Trophoblast cell (in vitro differentiated cells and primary cell): ENCODE measurements at regions not wholly inside any gene's neighbourhood (a gene's known extent, or its start where the extent isn't known, plus 50 kb on each side); places are given as distances from the start of the nearest gene placed in this dataset.

ENCODE experiments used
- DNase-seq, 2 donors: peaks; one replicate each; pipeline ENCODE4 v3.0.0-alpha.2; 2016
- H2AFZ ChIP-seq: 2 replicates; pipeline ENCODE4 v1.6.1; 2013; ENCODE audit warnings: low read length, moderate library complexity, mild to moderate bottlenecking; ENCODE audit not compliant: insufficient read depth, poor library complexity
- H2AK5ac ChIP-seq: 2 replicates; pipeline ENCODE4 v1.6.1; 2013; ENCODE audit warnings: mild to moderate bottlenecking, low read length
- H2BK120ac ChIP-seq: 2 replicates; pipeline ENCODE4 v1.6.1; 2013; ENCODE audit warnings: low read length, mild to moderate bottlenecking, moderate library complexity; ENCODE audit not compliant: insufficient read depth, poor library complexity
- H2BK12ac ChIP-seq: 2 replicates; pipeline ENCODE4 v1.6.1; 2013; ENCODE audit warnings: mild to moderate bottlenecking, low read length, moderate library complexity
- H2BK5ac ChIP-seq: 2 replicates; pipeline ENCODE4 v1.6.1; 2013; ENCODE audit warnings: low read length, low read depth, moderate library complexity, mild to moderate bottlenecking; ENCODE audit not compliant: poor library complexity
- H3K14ac ChIP-seq: 2 replicates; pipeline ENCODE4 v1.6.1; 2013; ENCODE audit warnings: mild to moderate bottlenecking, low read length
- H3K18ac ChIP-seq: 2 replicates; pipeline ENCODE4 v1.6.1; 2013; ENCODE audit warnings: mild to moderate bottlenecking, low read length
- H3K23ac ChIP-seq: 2 replicates; pipeline ENCODE4 v1.6.1; 2013; ENCODE audit warnings: low read length
- H3K27ac ChIP-seq: 2 replicates; pipeline ENCODE4 v1.5.1; 2013; ENCODE audit warnings: low read depth, mild to moderate bottlenecking, inconsistent platforms, low read length, moderate library complexity
- H3K27me3 ChIP-seq: 2 replicates; pipeline ENCODE4 v1.6.1; 2013; ENCODE audit warnings: inconsistent platforms, mild to moderate bottlenecking, low read length, moderate library complexity; ENCODE audit not compliant: insufficient read depth
- H3K36me3 ChIP-seq, 2 experiments: 1 replicate in 1 of 2; 2 replicates in 1 of 2; pipeline ENCODE4 v1.6.1; 2013; ENCODE audit warnings: low read length in 2 of 2, mild to moderate bottlenecking in 2 of 2, moderate library complexity in 1 of 2; ENCODE audit not compliant: insufficient read depth in 2 of 2, control insufficient read depth in 1 of 2
- H3K4ac ChIP-seq: 2 replicates; pipeline ENCODE4 v1.6.1; 2013; ENCODE audit warnings: low read depth, mild to moderate bottlenecking, low read length, moderate library complexity
- H3K4me1 ChIP-seq, 2 experiments: 1 replicate in 1 of 2; 2 replicates in 1 of 2; pipeline ENCODE4 v1.6.1; 2013; ENCODE audit warnings: low read length in 2 of 2, mild to moderate bottlenecking in 2 of 2, moderate library complexity in 1 of 2; ENCODE audit not compliant: insufficient read depth in 2 of 2, control insufficient read depth in 1 of 2
- H3K4me2 ChIP-seq: 2 replicates; pipeline ENCODE4 v1.6.1; 2013; ENCODE audit warnings: inconsistent platforms, mild to moderate bottlenecking, low read length, moderate library complexity
- H3K4me3 ChIP-seq: 2 replicates; pipeline ENCODE4 v1.5.1; 2013; ENCODE audit warnings: mild to moderate bottlenecking, low read depth, low read length, inconsistent platforms
- H3K79me1 ChIP-seq: one replicate; pipeline ENCODE4 v1.6.1; 2013; ENCODE audit warnings: low read length
- H3K79me2 ChIP-seq: 2 replicates; pipeline ENCODE4 v1.6.1; 2013; ENCODE audit warnings: low read length, mild to moderate bottlenecking; ENCODE audit not compliant: control insufficient read depth, insufficient read depth, poor library complexity
- H3K9ac ChIP-seq: 2 replicates; pipeline ENCODE4 v1.6.1; 2013; ENCODE audit warnings: mild to moderate bottlenecking, low read length
- H3K9me3 ChIP-seq: 2 replicates; pipeline ENCODE4 v1.6.1; 2013; ENCODE audit warnings: low read depth, mild to moderate bottlenecking, control low read depth, inconsistent platforms, low read length; ENCODE audit not compliant: insufficient read depth
- H4K12ac ChIP-seq: 2 replicates; pipeline ENCODE4 v1.6.1; 2013; ENCODE audit warnings: low read depth, mild to moderate bottlenecking, low read length, moderate library complexity
- H4K8ac ChIP-seq: 2 replicates; pipeline ENCODE4 v1.6.1; 2013; ENCODE audit warnings: low read depth, mild to moderate bottlenecking, low read length, moderate library complexity
- H4K91ac ChIP-seq: one replicate; pipeline ENCODE4 v1.6.1; 2013; ENCODE audit warnings: low read depth, mild to moderate bottlenecking, low read length, moderate library complexity
- WGBS: extraction: QIAGEN DNeasy Blood & Tissue Kit; methylation state at CpG from one replicate; pipeline ENCODE4 v1.1.7; 2013; ENCODE audit warnings: missing lambda C conversion rate; ENCODE audit not compliant: insufficient read length, insufficient coverage; ENCODE audit errors: extremely low coverage; 5-methylcytosine and 5-hydroxymethylcytosine counted together

- H3K79me1 ChIP-seq = peaks cover 1% of the 10 kb centered on the region
- no peak overlapping the region for H3K23ac ChIP-seq
- no peak overlapping the region for H4K12ac ChIP-seq
- no peak overlapping the region for H4K8ac ChIP-seq
- H2AK5ac ChIP-seq = no peak overlapping the region
- no CpG with 5 or more reads among the region's 2 CpGs for WGBS
- H3K4ac ChIP-seq = no peak overlapping the region
- no peak overlapping the region for H4K91ac ChIP-seq
- no peaks in the 10 kb centered on the region for H3K79me2 ChIP-seq
- H3K9me3 ChIP-seq = no peaks in the 10 kb centered on the region
- no peak for DNase-seq
- H3K4me3 ChIP-seq = no peak overlapping the region
- no peaks in the 10 kb centered on the region for H3K36me3 ChIP-seq
- H3K14ac ChIP-seq = no peak overlapping the region
- no peaks in the 10 kb centered on the region for H3K4me1 ChIP-seq
- no peak overlapping the region for H3K9ac ChIP-seq
- no peak overlapping the region for H3K27ac ChIP-seq
- no peak overlapping the region for H3K18ac ChIP-seq
- H3K4me2 ChIP-seq = no peak overlapping the region
- no peak overlapping the region for H2BK5ac ChIP-seq
- no peak overlapping the region for H2BK12ac ChIP-seq
- H2AFZ ChIP-seq = no peak overlapping the region
- no peaks in the 10 kb centered on the region for H3K27me3 ChIP-seq
- H2BK120ac ChIP-seq = no peak overlapping the region
Observed at GRCh38 chr5:58121391-58121790, 338.5 kb downstream of the PLK2 start.

DNA sequence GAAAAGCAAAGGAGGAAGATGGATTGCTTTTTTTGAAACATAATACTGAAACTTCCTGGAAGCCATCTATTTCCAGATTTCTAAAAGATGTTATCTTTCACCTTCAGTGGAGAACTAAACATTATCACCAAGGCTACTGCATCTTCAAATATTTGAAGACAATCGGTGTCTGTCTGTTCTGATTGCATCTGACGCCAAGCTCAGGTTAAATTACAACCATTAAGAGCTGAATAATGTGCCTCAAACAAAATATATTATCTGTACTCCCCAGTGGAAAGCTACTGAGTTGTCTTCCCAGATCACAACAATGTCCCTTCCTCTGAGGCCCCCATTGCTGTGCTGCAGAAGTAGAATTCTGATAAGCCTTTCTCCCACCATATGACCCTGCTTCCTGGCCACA lies 342.3 kb downstream of the PLK2 start:
- no peak overlapping the region for H3K4ac ChIP-seq
- no peak overlapping the region for H2BK120ac ChIP-seq

DNA sequence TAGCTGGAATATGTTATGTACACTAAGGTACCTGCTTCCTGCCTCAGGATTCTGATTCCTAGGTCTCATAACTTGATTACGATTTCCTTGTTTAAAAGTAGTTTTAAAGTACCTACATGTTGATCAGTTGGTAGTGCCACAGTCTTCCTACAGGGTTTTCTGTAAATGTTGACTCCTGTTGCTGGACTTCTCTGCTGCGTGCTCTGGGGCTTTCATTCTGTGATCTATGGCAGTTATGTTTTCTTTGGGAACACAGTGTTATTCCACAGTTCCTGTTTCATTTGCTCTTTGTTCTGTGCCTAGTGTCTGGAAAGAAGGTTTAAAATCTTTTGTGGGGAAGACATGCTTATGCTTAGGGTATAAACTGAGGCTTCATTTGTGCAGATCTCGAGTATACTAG lies 343.5 kb downstream of the PLK2 start:
- Histone ChIP-seq H2BK120ac (no peak overlapping the region), H3K4me2 (no peak overlapping the region), H2BK12ac (no peak overlapping the region), H3K36me3 (no peaks in the 10 kb centered on the region), H3K79me2 (no peaks in the 10 kb centered on the region), H3K9ac (no peak overlapping the region), H3K79me1 (peaks cover 1% of the 10 kb centered on the region), H2AK5ac (no peak overlapping the region), H3K9me3 (no peaks in the 10 kb centered on the region), H3K4me3 (no peak overlapping the region), H2AFZ (no peak overlapping the region), H3K27me3 (no peaks in the 10 kb centered on the region), H4K91ac (no peak overlapping the region), H3K4me1 (no peaks in the 10 kb centered on the region), H3K4ac (no peak overlapping the region), H2BK5ac (no peak overlapping the region), H4K12ac (no peak overlapping the region), H3K14ac (no peak overlapping the region), H3K27ac (no peak overlapping the region), H4K8ac (no peak overlapping the region), H3K18ac (no peak overlapping the region), H3K23ac (no peak overlapping the region)
- WGBS = no CpG with 5 or more reads among the region's 3 CpGs
- DNase-seq = no peak

More for the DNA sequence above, 342.3 kb downstream of the PLK2 start:
- Histone ChIP-seq H3K18ac (no peak overlapping the region), H2AK5ac (no peak overlapping the region), H2BK5ac (no peak overlapping the region), H4K91ac (no peak overlapping the region), H3K9ac (no peak overlapping the region), H3K9me3 (no peaks in the 10 kb centered on the region), H3K4me2 (no peak overlapping the region), H3K79me1 (peaks cover 1% of the 10 kb centered on the region), H3K36me3 (no peaks in the 10 kb centered on the region), H3K4me3 (no peak overlapping the region), H3K27ac (no peak overlapping the region), H3K14ac (no peak overlapping the region), H4K8ac (no peak overlapping the region), H3K79me2 (no peaks in the 10 kb centered on the region), H2BK12ac (no peak overlapping the region), H2AFZ (no peak overlapping the region), H4K12ac (no peak overlapping the region), H3K4me1 (no peaks in the 10 kb centered on the region), H3K27me3 (no peaks in the 10 kb centered on the region), H3K23ac (no peak overlapping the region)
- DNase-seq = no peak
- WGBS = no CpG with 5 or more reads among the region's 2 CpGs

DNA sequence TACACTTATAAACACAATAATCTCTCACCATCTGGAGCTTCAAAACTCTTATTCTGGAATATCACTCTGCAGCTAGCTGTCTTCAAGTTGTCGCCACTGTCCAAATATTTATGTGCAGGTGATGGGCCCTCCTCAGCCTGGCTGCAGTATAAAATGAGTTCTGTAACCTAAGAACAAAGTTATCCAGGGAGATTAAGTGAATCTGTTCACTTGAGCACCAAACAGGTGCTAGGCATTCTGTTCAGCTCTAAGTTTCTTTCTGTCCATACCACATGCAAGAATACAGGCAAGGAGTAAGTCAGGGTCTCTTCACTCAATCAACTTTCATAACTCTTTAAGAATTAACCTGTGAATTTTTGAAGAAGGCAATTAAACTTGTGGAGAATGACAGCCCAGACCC lies 344.1 kb downstream of the PLK2 start:
- Histone ChIP-seq H2AK5ac (no peak overlapping the region), H3K79me2 (no peaks in the 10 kb centered on the region), H3K27ac (no peak overlapping the region), H3K4me1 (no peaks in the 10 kb centered on the region), H2BK5ac (no peak overlapping the region), H3K4me2 (no peak overlapping the region), H2AFZ (no peak overlapping the region), H3K18ac (no peak overlapping the region), H3K4ac (no peak overlapping the region), H3K9ac (no peak overlapping the region), H3K79me1 (peaks cover 1% of the 10 kb centered on the region), H3K14ac (no peak overlapping the region), H2BK120ac (no peak overlapping the region), H4K8ac (no peak overlapping the region), H3K36me3 (no peaks in the 10 kb centered on the region), H3K4me3 (no peak overlapping the region), H4K91ac (no peak overlapping the region), H3K27me3 (no peaks in the 10 kb centered on the region), H3K23ac (no peak overlapping the region), H2BK12ac (no peak overlapping the region), H4K12ac (no peak overlapping the region), H3K9me3 (no peaks in the 10 kb centered on the region)
- WGBS = no CpG with 5 or more reads among the region's 1 CpG
- no peak for DNase-seq
